ENCODE measurements at regions not wholly inside any gene's neighbourhood (a gene's known extent, or its start where the extent isn't known, plus 50 kb on each side); places are given as distances from the start of the nearest gene placed in this dataset.

DNA sequence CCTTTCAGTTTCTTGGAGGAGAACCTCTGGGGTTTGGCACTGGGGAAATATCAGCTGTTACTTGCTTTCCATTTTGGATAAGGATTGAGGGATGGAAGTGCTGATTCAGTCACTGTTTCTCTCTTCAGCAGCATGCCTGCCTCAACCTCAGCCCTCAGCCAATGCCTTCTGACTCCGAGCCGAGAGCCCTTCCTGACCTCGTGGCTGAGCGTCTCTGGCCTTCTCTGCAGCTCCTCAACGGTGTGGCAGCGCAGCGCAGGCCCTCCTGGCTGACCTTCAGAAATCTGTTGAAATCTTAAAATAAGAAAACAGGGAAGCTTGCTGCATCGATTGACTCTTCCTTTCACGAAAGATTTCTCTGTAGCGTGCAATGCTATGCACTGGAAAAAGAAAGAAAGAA lies 434.3 kb upstream of the FAT1 start:
- no peak for DNase-seq (ENCODE audit: low read depth, low spot score)
- no peak overlapping the region for H3K27ac ChIP-seq

- DNase-seq (ENCODE audit: low read depth, low spot score): no peak
- H3K27ac ChIP-seq: no peak overlapping the region
These were observed 436.8 kb upstream of the FAT1 start for GRCh38 chr4:187160486-187160885.

DNA sequence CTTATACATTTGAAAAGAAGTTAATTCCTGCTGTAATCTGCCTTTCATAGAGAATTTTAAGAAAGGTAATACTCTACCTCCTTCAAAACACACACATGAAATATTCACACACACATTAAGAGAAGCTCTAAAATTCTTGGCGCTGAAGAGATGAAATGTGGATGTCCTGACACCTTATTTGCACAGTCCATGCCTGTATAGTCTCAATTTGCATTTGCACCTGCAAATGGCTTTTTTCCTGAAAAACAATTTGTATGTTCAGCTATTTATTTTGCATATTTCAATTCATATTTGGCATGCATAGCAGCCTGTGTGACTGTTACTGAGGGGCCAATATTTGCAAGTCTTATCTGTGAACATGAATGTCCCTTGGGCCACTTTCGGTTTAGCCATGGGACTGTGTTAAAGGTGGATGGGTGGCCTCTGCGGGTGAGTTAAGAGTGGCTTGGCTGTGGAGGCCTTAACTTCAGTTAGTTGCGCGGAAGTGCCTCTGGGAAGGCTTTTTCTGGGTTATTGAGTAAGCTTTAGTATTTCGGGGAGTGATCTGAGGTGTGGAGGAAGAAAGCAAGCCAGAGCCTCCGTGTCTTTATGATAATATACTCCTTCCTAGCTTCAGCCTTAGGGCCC lies 443.3 kb upstream of the FAT1 start:
- no peak for DNase-seq (ENCODE audit: low read depth, low spot score)
- no peak overlapping the region for H3K27ac ChIP-seq

DNA sequence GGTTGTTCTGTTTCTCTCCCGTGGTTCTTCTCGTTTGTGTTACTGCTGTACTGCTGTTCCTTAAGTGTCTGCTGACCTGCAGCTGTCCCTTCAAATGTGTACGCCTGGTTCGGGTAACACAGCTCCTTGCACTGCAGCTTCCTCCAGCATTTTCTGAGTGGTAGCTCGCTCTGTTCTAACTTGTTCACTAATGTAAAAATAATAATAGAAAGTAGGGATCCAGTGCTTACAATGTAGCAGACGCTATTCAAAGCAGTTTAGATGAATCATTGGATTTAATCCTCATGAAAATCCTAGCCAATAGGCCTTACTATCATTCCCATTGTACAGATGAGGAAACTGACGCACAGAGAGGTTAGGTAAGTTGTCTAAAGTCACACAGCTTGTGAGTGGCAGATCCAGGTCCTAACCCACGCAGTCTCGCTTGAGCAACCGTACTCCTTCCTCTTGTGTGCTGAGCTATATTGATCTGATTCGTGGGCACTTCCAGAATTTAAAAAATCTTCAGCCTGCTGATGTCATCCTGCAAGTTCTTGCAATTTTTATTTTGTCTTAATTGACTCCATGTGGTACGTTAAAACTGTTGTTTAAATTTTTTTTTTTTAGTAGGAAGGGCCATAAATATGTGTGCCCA lies 448.2 kb upstream of the FAT1 start:
- peak overlapping the region; percentile 71 for H3K27ac ChIP-seq
- peak; percentile 5 for DNase-seq (ENCODE audit: low read depth, low spot score)

DNA sequence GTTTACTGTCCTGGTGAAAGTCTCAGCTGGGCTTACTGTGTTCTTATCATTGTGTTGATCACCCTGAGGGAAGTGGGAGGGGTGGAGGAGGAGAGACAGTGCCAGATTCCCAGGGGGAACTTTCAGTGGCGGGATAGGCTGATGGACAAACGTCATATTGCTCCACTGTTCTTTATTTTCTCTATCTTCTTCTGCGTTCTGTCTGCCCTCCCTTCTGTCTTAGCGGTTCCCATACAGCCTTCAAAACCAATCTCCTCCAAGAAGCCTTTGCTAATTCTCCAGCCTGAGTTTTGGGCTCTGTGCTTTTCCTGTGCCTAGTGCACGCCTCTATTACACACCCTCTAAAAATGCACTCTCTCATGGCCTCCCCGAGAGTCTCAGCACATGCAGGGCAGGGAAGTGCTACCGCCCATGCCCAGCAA lies 448.7 kb upstream of the FAT1 start:
- peak overlapping the region; percentile 71 for H3K27ac ChIP-seq
- DNase-seq (ENCODE audit: low read depth, low spot score): no peak

DNA sequence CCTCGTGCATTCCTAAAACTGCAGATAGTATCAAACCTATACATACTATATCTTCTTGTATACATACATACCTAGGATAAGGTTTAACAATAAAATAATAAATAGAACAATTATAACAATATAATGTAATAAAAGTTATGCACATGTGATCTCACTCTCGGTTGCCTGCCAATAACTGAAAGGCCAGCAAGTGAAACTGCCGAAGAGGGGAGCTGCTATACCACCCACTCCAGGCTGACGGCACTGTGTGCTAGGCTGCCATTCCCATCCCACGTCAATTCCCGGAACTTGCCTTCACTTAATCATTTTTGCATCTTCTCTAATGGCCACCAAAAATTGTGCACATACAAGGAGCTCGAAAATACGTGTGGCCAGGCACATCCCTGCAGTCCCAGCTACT lies 451.1 kb upstream of the FAT1 start:
- no peak for DNase-seq (ENCODE audit: low read depth, low spot score)
- H3K27ac ChIP-seq: no peak overlapping the region

DNA sequence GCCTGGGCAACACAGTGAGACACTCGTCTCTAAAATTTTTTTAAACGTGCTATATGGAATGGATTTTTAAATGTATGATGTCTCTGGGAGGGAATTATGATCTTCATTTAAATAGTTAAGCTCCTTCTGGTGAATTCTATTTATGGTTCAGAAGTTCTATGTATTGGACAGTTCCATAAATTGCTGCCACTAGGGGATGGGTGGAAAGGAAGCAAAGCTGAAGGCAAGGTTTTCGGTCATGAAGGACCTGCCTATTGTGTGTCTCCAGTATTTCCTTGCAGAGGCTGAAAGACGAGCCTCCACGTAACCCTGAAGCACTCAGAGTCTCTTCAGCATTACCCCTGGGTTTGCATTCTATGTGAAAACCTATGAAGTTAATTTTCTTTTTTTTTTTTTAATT lies 451.5 kb upstream of the FAT1 start:
- H3K27ac ChIP-seq: no peak overlapping the region
- no peak for DNase-seq (ENCODE audit: low read depth, low spot score)

GRCh38 chr4:187176261-187176910 lies 452.7 kb upstream of the FAT1 start:
- no peak for DNase-seq (ENCODE audit: low read depth, low spot score)
- H3K27ac ChIP-seq: no peak overlapping the region

GRCh38 chr4:187178084-187178483 lies 454.4 kb upstream of the FAT1 start:
- H3K27ac ChIP-seq: no peak overlapping the region
- no peak for DNase-seq (ENCODE audit: low read depth, low spot score)

- H3K27ac ChIP-seq: no peak overlapping the region
- DNase-seq (ENCODE audit: low read depth, low spot score): no peak
These were observed 454.9 kb upstream of the FAT1 start for GRCh38 chr4:187178587-187178986.

- no peak for DNase-seq (ENCODE audit: low read depth, low spot score)
These were observed 455.7 kb upstream of the FAT1 start for GRCh38 chr4:187179086-187180058.

DNA sequence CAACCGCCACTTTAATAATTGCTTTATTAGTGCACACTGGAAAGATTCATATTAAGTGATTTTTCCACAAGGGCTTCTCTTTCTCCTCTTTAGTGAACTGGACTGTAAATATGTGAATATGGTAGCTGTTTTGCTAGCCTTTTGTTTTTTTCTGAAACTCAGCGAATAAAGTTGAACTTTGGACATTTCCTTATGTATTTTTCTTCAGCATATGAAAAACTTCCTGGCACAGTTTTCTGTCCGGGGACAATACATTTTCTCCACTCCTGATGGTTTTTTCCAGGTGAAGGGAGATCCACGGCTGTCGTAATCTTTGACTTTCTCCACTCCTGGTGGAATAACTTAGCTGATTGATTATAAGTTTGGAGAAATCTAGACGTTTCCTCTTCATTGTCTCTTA lies 457.4 kb upstream of the FAT1 start:
- no peak overlapping the region for H3K27ac ChIP-seq
- DNase-seq (ENCODE audit: low read depth, low spot score): no peak

More at GRCh38 chr4:187179086-187180058, 455.7 kb upstream of the FAT1 start:
- no peak overlapping the region for H3K27ac ChIP-seq

DNA sequence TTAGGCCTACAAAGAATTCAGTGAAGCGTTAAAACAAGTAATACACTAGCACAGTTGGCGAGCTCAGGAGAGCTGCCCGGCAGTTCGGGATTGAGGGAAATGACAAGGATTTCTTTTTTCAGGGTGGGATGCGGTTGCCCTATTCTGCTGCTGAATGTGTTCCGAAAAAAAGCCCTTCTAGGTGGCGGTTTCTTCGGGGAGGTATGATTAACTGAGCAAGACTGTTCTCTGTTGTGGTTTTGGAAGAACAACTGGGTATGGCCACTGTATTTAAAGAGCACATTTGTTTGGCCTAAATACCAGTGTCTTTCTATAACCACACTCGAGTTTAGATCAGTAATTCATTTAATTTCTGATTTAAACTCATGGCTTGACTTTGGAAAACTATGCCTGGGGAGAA lies 459.7 kb upstream of the FAT1 start:
- no peak for DNase-seq (ENCODE audit: low read depth, low spot score)
- H3K27ac ChIP-seq: no peak overlapping the region

GRCh38 chr4:187183826-187184225 lies 460.2 kb upstream of the FAT1 start:
- H3K27ac ChIP-seq: no peak overlapping the region
- no peak for DNase-seq (ENCODE audit: low read depth, low spot score)

DNA sequence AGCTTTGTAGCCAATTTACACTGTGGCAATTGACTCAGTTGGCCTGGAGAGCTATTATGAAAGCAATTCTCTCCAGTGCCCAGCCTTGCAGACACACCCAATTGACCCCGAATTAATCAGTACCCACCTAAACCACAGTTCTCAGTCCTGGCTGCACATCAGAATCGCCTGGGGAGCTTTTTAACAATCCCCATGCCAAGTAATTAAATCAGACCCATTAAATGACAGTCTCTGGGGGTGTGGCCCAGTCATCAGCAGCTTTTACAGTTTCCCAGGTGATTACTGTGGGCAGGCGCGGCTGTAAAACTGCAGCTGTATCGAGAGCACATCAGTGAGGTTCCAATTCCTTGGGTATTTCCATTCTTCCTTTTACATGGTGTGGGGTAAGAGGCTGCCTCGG lies 460.9 kb upstream of the FAT1 start:
- DNase-seq (ENCODE audit: low read depth, low spot score): no peak
- H3K27ac ChIP-seq: no peak overlapping the region

- no peak overlapping the region for H3K27ac ChIP-seq
- DNase-seq (ENCODE audit: low read depth, low spot score): no peak
These were observed 464.5 kb upstream of the FAT1 start for GRCh38 chr4:187188118-187188517.

- no peak for DNase-seq (ENCODE audit: low read depth, low spot score)
These were observed 465.1 kb upstream of the FAT1 start for GRCh38 chr4:187188741-187189140.

DNA sequence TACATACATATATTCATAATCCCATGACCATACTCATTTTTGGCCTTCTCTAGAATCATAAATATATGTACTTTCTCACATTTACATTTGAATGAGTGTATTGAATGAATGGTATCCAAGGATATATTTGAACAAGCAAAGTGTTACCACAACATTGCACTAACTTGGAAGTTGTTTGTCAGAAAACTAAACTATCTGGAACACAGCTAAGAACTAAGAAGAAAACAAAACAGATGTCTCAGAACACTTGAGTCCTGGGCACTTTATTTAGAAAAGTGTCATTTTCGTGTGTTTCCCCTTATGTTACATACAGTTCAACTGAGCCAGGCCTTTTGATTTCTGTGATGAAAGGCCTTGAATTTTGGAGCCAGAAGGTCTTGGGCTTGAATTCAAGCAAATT lies 466.7 kb upstream of the FAT1 start:
- H3K27ac ChIP-seq: no peak overlapping the region
- no peak for DNase-seq (ENCODE audit: low read depth, low spot score)

More at GRCh38 chr4:187188741-187189140, 465.1 kb upstream of the FAT1 start:
- H3K27ac ChIP-seq: no peak overlapping the region

- no peak overlapping the region for H3K27ac ChIP-seq
- no peak for DNase-seq (ENCODE audit: low read depth, low spot score)
These were observed 468.0 kb upstream of the FAT1 start for GRCh38 chr4:187191676-187192075.

DNA sequence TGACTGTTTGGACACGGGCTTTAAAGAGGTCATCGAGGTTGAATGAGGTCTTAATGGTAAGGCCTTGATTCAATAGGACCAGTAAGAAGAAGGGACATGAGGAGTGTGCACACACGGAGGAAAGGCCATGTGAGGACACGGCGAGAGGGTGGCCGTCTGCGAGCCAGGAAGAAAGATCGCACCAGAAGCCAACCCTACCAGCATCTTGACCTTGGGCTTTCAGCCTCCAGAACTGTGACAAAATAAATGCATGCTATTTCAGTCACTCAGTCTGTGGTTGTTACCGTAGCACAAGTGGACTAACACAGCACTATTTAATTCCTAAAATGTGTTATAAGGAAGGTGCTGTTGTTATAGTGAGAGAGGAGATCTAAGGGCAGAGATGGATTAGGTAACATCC lies 468.6 kb upstream of the FAT1 start:
- DNase-seq (ENCODE audit: low read depth, low spot score): no peak
- no peak overlapping the region for H3K27ac ChIP-seq

GRCh38 chr4:187193141-187193540 lies 469.5 kb upstream of the FAT1 start:
- DNase-seq (ENCODE audit: low read depth, low spot score): no peak

More at GRCh38 chr4:187193141-187193540, 469.5 kb upstream of the FAT1 start:
- no peak overlapping the region for H3K27ac ChIP-seq
